GM11168 (cell line): ENCODE measurements at regions not wholly inside any gene's neighbourhood (a gene's known extent, or its start where the extent isn't known, plus 50 kb on each side); places are given as distances from the start of the nearest gene placed in this dataset.
"Not testable (repeated sequence)": the region's sequence is repeated elsewhere in the genome, so short reads cannot be mapped to it uniquely, and the experiment has no call there.

Source experiments
- in situ Hi-C: fragments of 300-500 bp; cut with MboI; formaldehyde crosslinking; loops from one replicate; pipeline ENCODE4 v1.12.0; 2022; ENCODE audit warnings: low sequenced_read_pairs; ENCODE audit not compliant: unreplicated experiment

DNA sequence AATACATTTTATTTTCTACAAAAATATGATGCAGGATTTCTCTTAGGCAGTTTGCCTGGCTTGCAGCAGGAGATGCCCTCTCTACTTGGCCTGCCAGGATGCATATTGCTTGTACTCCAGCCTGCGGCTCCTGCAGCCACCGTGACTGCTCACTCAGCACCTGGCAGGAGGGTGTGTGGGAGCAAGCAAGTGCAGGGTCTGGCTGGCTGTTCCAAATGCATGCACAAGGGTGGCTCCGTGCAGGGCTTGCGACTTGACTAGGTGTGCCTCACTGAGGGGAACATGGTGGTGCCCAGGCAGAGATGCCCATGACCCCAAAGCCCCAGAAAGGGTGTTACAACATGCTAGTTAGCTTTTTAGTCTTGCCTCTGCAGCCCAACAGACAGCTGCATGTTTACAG is 1240.2 kb upstream of the ALCAM start:
- in situ Hi-C loops, result no loop called here

DNA sequence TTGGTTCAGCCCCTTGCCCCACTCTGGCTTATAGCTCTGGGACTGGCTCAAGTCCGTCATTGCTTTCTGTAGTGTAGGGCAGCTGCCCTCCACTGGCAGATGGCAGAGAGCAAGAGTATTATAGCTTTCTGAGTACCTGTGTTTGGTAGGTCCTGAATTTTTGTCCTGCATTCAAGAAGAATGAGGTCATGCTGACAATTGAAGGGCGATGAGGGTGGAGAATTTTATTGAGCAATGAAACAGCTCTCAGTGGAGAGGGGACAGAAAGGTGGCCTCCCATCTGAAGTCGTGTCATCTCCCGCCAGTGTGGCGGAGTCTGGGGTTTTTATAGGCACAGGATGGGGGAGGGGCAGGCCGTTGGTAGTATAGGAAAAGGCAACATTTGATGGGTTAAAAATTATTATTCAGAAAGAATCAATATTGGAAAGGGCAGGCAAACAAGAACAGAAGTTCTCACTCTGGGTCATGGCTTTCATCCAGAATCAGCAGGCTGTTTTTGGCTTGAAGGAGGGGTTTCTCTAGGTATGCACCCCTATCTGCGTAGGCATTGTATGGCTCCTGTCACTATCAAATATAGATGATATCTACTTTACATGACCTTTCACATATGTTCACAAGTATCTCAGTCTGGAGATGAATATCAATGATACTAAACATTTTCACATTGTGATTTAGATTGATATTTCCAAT is 1239.7 kb upstream of the ALCAM start:
- in situ Hi-C loops, result no loop called here

DNA sequence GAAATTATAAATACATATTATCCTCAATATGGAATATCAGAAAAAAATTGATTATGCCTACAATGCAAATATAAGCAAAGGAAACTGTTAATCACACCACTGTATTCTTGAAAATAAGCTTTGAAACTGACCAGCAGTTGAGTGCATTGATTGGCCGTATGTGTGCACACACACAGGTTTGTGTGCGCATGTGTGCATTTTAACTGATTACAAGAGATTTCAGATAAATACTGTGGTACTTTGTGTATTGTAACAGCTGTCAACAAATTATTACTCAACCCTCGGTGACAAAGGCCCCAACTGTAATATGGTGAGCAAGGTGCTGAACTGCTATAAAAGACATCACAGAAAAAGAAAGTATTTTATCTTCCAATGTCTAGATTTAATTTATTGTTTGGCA is 1238.9 kb upstream of the ALCAM start:
- in situ Hi-C loops, result no loop called here

DNA sequence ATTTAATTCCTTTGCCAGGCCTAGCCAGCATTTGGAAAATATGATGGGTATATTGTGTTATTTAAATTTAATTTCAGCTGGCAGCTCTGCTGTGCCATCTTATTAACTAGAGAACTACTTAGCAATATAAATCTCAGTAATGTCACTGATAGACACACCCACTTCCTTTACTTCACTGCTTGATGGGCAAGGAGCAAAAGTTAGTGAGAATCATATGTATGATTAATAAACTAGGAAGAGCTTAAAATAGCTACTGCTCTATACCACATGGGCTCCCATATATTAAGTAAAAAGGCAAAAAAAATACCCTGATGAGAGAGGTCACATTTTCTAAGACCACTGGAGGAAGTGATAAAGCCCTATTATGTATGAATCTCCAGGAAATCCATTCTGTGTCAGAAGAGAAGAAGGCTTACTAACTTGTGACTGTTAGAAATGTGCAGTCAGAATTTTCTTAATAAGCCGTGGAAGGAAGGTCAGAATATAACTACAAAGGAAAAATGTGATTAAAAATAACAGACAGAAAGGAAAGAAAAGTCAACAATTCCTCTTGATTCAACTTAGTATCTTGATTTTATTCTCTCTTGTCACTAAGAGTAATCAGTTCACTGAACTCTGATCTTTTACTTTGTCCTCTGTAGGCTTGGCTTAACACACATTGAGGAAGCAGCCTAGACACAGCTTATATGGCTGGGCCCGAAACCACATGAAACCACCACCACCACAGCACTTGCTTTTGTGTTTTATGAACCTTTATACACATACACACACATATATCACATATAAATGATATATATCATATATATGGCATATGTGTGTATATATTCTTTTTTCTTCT is 1233.9 kb upstream of the ALCAM start:
- in situ Hi-C loops, result no loop called here

DNA sequence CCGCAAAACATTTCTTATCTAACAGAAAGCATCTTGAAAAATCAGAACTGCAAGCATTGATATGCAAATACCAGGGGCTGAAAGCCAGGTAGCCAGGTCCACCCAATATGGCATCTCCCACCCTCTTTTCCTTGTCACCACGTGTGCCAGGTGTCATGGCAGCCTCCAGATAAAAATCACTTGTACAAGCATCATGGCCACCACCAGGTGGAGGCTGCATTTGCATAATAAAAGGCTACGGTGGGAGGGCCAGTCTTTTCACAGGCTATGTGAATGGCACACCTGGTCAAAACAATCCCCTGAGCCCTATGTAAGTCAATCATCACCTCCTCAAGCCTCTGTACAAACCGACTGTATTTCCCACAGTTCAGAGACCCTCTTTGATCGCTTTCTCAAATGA is 1233.1 kb upstream of the ALCAM start:
- in situ Hi-C loops, result no loop called here

DNA sequence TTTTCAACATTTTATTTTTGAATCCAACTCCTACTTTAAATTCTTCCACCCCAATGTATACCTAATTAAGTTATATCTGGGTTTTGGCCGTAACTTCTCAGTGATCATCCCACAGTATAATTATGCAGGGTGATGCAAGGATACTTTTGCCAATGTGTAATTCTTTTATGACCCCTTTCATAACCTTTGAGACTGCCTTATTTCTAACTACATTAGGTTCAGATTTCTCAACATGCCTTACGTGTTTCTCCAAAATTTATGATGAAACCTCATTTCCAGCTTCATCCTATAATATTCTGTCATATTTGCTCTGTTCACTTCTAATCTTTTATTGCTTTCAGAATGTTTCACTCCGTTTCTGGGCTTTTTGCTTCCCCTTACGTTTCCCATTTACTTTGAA is 1229.6 kb upstream of the ALCAM start:
- in situ Hi-C loops, result no loop called here

DNA sequence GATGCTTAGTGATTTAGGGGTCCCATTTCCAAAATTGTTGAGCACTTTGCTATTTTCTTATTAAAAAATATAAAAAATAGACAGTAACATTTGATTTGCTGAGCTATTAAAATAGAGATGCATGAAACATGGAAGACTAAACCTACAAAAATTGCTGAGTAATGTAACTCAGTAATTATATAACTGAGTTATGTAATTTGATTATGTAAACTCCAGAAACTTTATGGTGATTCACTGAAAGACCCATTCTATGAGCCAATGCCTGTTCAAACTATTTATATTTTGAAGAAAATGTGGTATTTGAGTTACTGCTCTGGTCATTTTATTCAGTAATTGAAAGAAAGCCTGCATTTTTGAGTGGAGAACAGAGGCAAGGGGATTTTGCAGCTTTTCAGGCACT is 1221.5 kb upstream of the ALCAM start:
- in situ Hi-C loops, result no loop called here

DNA sequence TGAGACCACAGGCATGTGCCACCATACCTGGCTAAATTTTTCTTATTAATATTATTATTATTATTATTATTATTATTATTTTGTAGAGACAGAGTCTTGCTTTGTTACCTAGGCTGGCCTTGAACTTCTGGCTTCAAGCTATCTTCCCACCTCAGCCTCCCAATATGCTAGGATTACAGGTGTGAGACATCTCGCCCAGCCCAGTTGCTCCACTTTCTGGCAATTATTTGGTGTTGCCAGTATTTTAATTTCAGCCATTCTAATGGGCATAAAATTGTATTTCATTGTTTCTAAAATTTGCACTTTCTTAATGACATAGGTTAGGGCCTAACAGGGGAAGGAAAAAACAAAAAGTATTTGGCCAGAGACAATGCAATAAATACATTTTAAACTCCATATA is 1217.6 kb upstream of the ALCAM start:
- in situ Hi-C loops, result no loop called here

DNA sequence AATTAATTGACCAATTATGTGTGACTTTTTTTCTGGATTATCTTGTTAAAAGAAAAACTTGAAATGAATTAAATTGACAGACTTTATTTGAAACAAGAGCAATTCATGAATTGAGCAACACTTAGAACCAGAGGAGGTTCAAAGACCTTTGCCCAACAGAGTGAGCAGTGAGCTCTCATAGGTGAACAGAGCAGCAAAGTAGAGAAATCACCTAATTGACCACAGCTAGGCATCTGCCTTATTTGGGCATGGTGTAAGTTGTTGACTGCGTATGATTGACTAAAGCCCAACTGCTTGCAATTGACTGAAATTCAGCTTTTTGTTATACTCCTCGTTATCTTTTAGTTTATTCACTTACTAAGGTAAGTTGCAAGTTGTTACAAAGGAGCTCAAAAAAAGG is 1216.0 kb upstream of the ALCAM start:
- in situ Hi-C loops, result no loop called here

DNA sequence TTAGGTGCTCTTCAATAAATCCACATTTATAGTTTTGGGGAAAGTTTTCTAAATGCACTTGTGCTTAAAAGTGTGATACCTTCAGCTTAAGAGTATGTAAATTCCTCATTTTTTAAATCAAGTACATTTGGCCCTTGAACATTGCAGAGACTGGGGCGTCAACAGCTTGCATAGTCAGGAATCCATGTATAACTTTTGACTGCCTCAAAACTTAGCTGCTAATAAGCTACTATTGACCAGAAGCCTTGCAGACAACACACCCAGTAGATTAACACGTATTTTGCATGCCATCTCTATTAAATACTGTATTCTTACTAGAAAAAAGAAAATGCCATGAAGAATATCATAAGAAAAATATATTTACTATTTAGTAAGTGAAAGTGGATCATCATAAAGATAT is 1211.8 kb upstream of the ALCAM start:
- in situ Hi-C loops, result no loop called here

DNA sequence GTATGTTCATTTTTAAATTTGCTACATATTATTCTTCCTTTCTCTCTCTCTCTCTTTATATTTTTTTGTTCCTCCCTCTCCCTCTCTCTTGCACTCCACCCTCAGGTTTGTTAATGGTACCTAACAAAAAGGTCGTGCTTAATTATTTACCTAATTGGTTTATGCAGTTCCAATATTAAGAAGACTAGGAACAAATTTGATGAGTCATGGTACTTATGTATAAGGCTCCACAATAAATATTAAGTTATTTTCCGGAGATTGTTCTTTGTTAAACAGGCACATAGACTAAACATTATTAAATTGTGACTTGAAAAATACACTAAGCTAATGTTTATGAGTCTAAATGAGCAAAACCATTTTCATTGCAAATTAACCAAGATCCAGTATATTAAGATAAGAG is 1200.8 kb upstream of the ALCAM start:
- in situ Hi-C loops, result no loop called here

DNA sequence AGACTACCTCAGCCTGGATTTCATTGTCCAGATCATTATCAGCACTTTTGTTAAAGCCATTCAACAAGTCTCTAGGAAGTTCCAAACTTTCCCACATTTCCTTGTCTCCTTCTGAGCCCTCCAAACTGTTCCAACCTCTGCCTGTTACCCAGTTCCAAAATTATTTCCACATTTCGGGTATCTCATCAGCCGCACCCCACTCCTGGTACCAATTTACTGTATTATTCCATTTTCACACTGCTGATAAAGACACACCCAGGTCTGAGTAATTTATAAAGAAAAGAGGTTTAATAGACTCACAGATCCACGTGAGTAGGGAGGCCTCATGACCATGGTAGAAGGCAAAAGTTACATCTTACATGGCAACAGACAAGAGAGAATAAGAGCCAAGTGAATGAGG is 1198.3 kb upstream of the ALCAM start:
- in situ Hi-C loops, result no loop called here

DNA sequence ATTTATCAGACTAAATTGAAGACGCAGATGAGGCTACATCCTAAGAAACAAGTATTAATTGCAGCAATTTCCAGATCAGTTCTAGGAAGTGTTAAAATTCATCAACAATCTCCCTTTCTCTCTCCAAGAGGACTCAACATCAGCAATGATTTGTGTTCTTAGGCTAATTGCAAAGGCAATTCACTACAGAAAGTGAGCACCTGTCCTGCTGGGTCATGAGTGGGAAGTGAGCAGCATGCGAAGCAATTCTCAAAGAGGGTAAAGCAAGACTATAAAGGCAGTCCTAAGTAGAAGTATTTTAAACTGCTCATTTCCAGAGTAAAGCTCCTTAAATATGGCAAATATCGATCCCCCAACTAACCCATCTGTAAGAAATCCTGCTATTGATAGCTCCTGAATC is 1191.0 kb upstream of the ALCAM start:
- in situ Hi-C loops, result no loop called here

DNA sequence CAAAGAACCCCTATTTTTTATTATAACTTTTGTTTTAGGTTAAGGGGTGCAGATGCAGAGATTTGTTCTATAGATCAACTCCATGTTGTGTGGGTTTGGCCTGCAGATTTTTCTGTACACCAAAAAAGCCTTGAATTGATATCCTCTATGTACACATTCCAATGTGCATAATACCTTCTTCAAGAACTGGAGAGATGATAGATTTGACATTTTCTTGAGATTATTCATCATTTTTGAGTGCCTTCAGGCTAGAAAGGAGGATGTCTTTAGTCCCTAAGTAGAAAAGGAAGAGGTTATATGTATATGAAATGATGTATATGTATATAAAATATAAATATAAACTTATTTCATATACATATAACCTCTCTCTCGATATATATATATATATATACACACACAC is 1190.0 kb upstream of the ALCAM start:
- in situ Hi-C loops, result no loop called here

DNA sequence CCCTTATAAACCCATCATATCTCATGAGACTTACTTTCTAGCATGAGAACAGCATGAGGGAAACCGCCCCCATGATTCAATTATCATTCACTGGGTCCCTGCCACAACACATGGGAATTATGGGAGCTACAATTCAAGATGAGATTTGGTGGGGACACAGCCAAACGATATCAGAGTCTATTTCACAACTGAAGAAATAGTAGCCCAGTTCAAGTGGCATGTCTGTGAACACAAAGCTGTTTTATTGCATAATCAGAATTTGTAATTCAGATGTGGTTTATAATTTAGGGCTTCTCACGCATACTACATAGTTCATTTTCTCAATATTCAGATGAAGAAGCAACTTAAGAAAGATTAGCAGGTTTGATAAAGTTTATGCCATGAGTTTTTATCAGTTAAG is 1188.0 kb upstream of the ALCAM start:
- in situ Hi-C loops, result no loop called here

DNA sequence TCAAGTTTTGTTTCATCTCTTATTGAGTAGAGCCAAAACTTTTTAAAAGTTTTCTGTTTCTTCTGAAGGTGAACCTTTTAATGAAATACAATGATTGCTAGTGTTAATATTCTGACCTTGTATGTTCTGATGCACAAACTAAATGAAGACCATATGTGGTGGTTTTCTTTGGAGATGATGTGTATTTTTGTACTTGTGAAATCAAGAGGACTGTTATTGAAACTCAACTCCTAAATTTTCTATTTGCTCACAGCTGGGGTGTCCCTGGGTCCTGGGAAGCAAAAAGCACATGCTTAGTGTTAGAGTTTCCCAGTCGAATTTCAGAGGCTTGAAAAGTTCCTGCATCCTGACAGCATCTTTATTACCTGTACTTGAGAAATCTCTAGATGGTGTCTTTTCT is 1185.8 kb upstream of the ALCAM start:
- in situ Hi-C loops, result no loop called here

DNA sequence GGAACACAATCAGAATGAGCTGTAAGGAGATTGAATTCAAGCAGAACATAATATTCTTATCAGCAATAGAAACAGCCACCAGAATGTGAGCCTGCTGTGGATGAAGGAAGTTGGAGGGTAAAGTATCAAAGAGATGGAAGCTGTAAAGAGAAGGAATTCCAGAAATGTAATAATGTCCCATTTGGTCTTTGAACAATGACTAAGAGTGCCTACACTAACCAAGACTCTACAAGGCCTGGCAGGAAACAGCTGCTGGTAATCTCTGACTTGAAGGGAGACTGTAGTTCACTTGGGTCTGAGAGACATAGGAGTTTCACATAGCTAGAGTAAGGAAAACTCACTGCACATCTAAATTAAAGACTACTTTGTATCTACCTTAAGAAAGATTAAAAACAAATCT is 1176.0 kb upstream of the ALCAM start:
- in situ Hi-C loops, result no loop called here

DNA sequence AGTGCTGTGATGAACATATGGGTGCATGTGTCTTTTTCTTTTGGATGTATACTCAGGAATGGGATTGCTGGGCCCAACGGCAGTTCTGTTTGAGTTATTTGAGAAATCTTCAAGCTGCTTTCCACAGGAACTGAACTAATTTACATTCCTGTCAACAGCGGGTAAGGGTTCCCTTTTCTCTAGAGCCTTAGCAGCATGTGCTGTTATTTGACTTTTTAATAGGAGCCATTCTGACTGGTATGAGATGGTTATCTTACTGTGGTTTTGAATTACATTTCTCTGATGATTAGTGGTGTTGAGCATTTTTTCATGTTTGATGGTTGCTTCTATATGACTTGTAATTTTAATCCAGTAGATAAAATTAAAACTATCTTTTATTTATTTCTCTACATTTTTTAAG is 1168.6 kb upstream of the ALCAM start:
- in situ Hi-C loops, result no loop called here

DNA sequence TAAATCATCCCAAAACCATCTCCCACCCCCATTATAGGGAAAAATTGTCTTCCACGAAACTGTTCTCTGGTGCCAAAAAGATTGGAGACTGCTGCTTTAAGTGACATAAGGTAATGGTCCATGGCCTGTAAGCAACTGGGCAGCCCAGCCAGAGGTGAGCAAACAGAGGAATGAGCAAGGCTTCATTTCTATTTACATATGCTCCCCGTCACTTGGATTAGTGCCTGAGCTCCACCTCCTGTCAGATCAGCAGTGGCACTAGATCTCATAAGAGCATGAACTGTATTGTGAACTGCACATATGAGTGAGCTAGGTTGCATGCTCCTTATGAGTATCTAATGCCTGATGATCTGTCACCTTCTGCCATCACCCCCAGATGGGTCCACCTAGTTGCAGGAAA is 1159.8 kb upstream of the ALCAM start:
- in situ Hi-C loops, result no loop called here

DNA sequence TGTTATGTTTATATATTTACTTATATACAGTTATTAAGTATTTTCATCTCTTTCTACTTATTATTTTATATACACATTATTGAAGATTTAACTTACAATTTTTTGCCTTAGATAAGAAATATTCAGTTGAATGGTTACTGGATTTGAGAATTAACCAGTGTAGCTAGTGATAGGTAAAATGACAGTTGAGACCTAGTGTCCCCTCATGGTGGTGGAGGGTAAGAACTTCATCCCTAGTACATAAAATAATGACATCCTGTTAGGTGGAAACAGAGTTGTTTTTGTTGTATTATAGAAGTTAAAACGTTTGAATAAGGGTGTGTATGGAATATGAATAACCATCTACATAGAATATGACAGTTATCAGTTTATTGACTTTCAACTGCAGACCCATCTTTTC is 1152.4 kb upstream of the ALCAM start:
- in situ Hi-C loops, result no loop called here

DNA sequence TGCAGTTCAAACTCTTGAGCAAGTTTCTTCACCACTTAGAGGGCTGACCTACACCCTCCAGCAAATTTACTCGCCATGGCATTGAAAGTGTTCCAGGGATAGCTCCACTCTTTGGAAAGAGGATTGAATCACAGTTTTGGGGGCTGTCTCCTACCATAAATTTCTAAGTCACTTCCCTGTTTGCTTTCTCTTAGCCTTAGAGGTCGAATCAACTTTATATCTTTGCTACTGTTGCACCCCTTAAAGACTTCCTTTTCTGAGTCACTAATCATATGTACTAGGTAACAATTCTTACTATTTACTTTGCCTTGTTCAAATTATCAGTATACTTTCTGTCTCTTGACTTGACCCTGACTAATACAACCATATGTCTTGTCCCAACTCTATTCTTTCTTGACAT is 1151.8 kb upstream of the ALCAM start:
- in situ Hi-C loops, result no loop called here

DNA sequence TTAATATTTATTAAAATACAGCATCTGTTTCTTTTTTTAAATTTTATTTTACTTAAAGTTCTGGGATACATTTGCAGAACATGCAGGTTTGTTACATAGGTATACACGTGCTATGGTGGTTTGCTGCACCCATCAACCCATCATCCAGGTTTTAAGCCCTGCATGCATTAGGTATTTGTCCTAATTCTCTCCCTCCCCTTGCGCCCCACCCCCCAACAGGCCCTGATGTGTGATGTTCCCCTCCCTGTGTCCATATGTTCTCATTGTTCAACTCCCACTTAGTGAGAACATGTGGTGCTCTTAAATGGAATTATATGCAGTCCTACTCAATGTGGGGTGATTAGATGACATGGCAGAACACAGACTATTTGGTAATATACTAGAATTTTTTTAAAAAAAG is 1147.7 kb upstream of the ALCAM start:
- in situ Hi-C loops, result not testable (repeated sequence)
